ENCODE measurements at regions not wholly inside any gene's neighbourhood (a gene's known extent, or its start where the extent isn't known, plus 50 kb on each side); places are given as distances from the start of the nearest gene placed in this dataset.

DNA sequence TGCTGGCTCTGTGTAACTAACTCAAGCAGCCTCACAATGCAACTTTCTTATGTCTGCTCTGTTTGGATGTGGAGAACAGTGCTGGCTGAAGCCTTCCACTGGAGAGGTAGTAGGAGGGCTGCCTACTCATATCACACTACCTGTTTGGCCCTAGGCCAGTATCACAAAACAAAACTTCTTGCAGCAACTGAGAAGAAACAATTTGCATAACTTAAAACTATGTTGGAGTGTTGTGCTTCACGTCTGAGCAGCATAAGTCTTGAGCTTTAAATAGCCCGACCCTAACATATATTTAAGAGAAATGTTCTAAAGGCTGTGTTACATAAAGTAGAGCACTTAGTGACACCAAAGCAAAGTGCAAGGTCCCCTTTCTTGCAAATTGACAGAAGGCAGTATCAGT, 204.9 kb upstream of the ACVR2A start:
- intact Hi-C loops (cut with DNase I), result no loop called here
- H3K27me3 ChIP-seq (ENCODE audit: insufficient read depth in 3 of 3, low read length in 2 of 3), result peaks cover 0 to 1% (median 0%) of the 10 kb centered on the region in 3 donors
- 75 to 88% (median 85%) methylated on average over 2 of the region's 2 CpGs for WGBS, 3 donors
- H3K27ac ChIP-seq, result no peak overlapping the region
- ATAC-seq (no peak), DNase-seq (no peak)
- no peak for TF ChIP-seq CTCF (IDR thresholded peaks at IDR 0.05)
- H3K9me3 ChIP-seq, result no peaks in the 10 kb centered on the region
- no peaks in the 10 kb centered on the region for H3K4me1 ChIP-seq
- no peaks in the 10 kb centered on the region for H3K36me3 ChIP-seq (ENCODE audit: insufficient read depth in 1 of 2, low read depth in 1 of 2)
- no peak overlapping the region for H3K4me3 ChIP-seq

DNA sequence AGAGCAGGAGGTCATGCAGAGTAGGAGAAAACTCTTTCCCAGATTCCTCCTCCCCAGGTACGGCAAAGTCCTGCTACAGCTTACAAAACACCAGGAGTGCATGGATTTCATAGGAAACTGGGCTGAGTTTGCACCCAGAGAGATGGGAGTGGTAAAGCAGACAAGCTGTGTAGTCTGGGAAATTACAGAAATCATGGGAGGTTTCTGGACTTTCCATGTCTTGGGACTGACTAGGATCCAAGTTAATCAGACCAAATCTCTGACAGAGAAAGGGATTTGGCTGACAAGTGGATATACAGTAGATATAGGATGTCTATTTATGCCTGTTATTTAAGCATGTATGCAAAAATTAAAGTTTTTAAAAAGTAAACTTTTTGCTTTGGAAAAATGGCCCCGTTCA, 205.4 kb upstream of the ACVR2A start:
- Histone ChIP-seq H3K9me3 (no peaks in the 10 kb centered on the region), H3K36me3 (ENCODE audit: insufficient read depth in 1 of 2, low read depth in 1 of 2) (no peaks in the 10 kb centered on the region), H3K27me3 (ENCODE audit: insufficient read depth in 3 of 3, low read length in 2 of 3) (peaks cover 0 to 1% (median 0%) of the 10 kb centered on the region in 3 donors), H3K4me1 (no peaks in the 10 kb centered on the region), H3K27ac (no peak overlapping the region), H3K4me3 (no peak overlapping the region)
- ATAC-seq (no peak), DNase-seq (no peak)
- TF ChIP-seq CTCF (IDR thresholded peaks at IDR 0.05), result no peak
- intact Hi-C loops (cut with DNase I), result no loop called here
- 87 to 89% (median 89%) methylated on average over 2 of the region's 2 CpGs for WGBS, 3 donors

- intact Hi-C loops (cut with DNase I), result no loop called here
- H3K4me1 ChIP-seq, result no peaks in the 10 kb centered on the region
- ATAC-seq, result no peak
- no peak overlapping the region for H3K27ac ChIP-seq
- H3K27me3 ChIP-seq (ENCODE audit: insufficient read depth in 3 of 3, low read length in 2 of 3), result peaks cover 0 to 1% (median 0%) of the 10 kb centered on the region in 3 donors
- no peak for TF ChIP-seq CTCF (IDR thresholded peaks at IDR 0.05)
- 51 to 54% (median 53%) methylated on average over 3 of the region's 3 CpGs for WGBS, 3 donors
- H3K4me3 ChIP-seq, result no peak overlapping the region
- H3K9me3 ChIP-seq, result no peaks in the 10 kb centered on the region
- DNase-seq, result no peak
- no peaks in the 10 kb centered on the region for H3K36me3 ChIP-seq (ENCODE audit: insufficient read depth in 1 of 2, low read depth in 1 of 2)
These were observed 207.9 kb upstream of the ACVR2A start for GRCh38 chr2:147636886-147637285.

DNA sequence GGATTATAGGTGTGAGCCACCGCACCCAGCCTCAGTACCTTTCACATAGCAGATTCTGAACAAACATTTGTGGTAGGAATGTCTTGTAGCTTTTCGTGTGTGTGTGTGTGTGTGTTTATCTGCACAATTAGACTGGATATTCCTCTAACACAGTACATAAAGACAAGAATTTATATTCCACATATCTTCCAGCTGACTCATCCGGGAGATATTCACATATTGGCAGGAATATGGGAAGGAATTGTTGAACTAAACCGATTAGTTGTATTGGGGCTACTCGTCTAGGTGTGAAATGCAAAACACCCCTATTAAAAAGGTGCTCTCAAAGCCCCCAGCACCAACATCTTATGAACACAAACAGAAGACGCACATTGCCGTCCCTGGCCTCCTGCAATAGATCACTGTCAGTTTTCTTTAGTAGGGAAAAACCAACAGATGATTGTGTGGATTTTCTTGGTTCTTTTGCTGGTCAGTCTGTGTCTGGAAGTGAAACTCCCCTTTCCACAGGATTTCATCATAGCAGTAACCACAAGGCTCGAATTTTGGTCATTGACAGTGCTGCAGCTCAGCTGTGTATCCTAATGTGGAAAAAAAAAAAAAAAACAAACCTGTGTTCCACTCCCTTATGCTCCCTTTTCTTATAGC, 208.5 kb upstream of the ACVR2A start:
- ATAC-seq, result no peak
- H3K27ac ChIP-seq, result no peak overlapping the region
- H3K4me3 ChIP-seq, result no peak overlapping the region
- no peaks in the 10 kb centered on the region for H3K4me1 ChIP-seq
- no peak for TF ChIP-seq CTCF (IDR thresholded peaks at IDR 0.05)
- no peaks in the 10 kb centered on the region for H3K36me3 ChIP-seq (ENCODE audit: insufficient read depth in 1 of 2, low read depth in 1 of 2)
- H3K27me3 ChIP-seq (ENCODE audit: insufficient read depth in 3 of 3, low read length in 2 of 3), result peaks cover 0 to 1% (median 0%) of the 10 kb centered on the region in 3 donors
- no peak for DNase-seq
- H3K9me3 ChIP-seq, result no peaks in the 10 kb centered on the region
- WGBS, 3 donors, result 50 to 60% (median 56%) methylated on average over 8 of the region's 8 CpGs
- intact Hi-C loops (cut with DNase I), result no loop called here

GRCh38 chr2:147634826-147635225, 210.0 kb upstream of the ACVR2A start:
- Histone ChIP-seq H3K4me3 (no peak overlapping the region), H3K36me3 (ENCODE audit: insufficient read depth in 1 of 2, low read depth in 1 of 2) (no peaks in the 10 kb centered on the region), H3K27ac (no peak overlapping the region), H3K9me3 (no peaks in the 10 kb centered on the region), H3K4me1 (no peaks in the 10 kb centered on the region), H3K27me3 (ENCODE audit: insufficient read depth in 3 of 3, low read length in 2 of 3) (no peaks in the 10 kb centered on the region)
- WGBS, 3 donors, result 60 to 65% (median 61%) methylated on average over 2 of the region's 2 CpGs
- no peak for ATAC-seq
- no peak for TF ChIP-seq CTCF (IDR thresholded peaks at IDR 0.05)
- intact Hi-C loops (cut with DNase I), result no loop called here
- DNase-seq, result no peak

Measured in psoas muscle (tissue), 7 donors.